ENCODE measurements at regions not wholly inside any gene's neighbourhood (a gene's known extent, or its start where the extent isn't known, plus 50 kb on each side); places are given as distances from the start of the nearest gene placed in this dataset.

DNA sequence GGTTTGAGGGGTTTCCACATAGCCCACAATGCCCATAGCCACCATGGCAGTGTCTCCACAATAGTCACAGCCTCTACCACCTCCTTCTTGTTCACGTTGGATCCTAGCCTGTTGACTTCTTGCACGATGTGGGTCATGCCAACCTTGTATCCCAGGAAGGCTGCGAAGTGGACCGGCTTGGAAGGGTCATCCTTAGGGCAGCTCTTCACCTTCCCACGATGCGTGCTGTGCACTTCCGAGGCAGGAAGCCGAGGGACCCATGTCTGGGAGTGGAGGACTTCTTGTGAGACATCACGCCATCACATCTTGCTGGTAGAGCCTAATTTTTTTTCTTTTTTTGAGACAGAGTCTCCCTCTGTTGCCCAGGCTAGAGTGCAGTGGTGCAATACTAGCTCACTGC lies 144.6 kb upstream of the ASB18 start:
- Histone ChIP-seq H3K27ac (no peak overlapping the region), H3K9me3 (ENCODE audit: low read depth) (no peaks in the 10 kb centered on the region), H3K4me1 (ENCODE audit: insufficient read depth) (no peaks in the 10 kb centered on the region), H2AFZ (no peak overlapping the region), H3K4me2 (no peak overlapping the region), H4K20me1 (ENCODE audit: insufficient read depth, poor library complexity, severe bottlenecking) (no peaks in the 10 kb centered on the region), H3K36me3 (replicated peaks; ENCODE audit: insufficient read depth, low read depth) (no peaks in the 10 kb centered on the region), H3K79me2 (no peaks in the 10 kb centered on the region), H3K27me3 (no peaks in the 10 kb centered on the region), H3K9me2 (replicated peaks; ENCODE audit: insufficient read depth) (no peaks in the 10 kb centered on the region), H3K4me3 (no peak overlapping the region)
- WGBS (ENCODE audit: low lambda C conversion rate, missing lambda C conversion rate) = 99% methylated on average over 9 of the region's 9 CpGs
- TF ChIP-seq CTCF (IDR thresholded peaks at IDR 0.05; ENCODE audit: poor library complexity) (no peak), EZH2phosphoT487 (IDR thresholded peaks at IDR 0.05; ENCODE audit: low read depth, severe bottlenecking, unreplicated experiment) (no peak), EZH2 (IDR thresholded peaks at IDR 0.05; ENCODE audit: borderline replicate concordance) (no peak)
- no peak for DNase-seq (ENCODE audit: low spot score)

GRCh38 chr2:236415684-236416444 lies 151.7 kb upstream of the ASB18 start:
- H3K4me1 ChIP-seq (ENCODE audit: insufficient read depth) = no peaks in the 10 kb centered on the region
- WGBS (ENCODE audit: low lambda C conversion rate, missing lambda C conversion rate) = 91% methylated on average over 7 of the region's 7 CpGs

GRCh38 chr2:236417150-236417549 lies 152.5 kb upstream of the ACKR3 start:
- Histone ChIP-seq H3K27me3 (no peaks in the 10 kb centered on the region), H3K4me3 (no peak overlapping the region), H2AFZ (no peak overlapping the region), H3K4me1 (ENCODE audit: insufficient read depth) (no peaks in the 10 kb centered on the region), H3K27ac (no peak overlapping the region), H3K4me2 (no peak overlapping the region), H4K20me1 (ENCODE audit: insufficient read depth, poor library complexity, severe bottlenecking) (no peaks in the 10 kb centered on the region), H3K36me3 (replicated peaks; ENCODE audit: insufficient read depth, low read depth) (no peaks in the 10 kb centered on the region), H3K9me2 (replicated peaks; ENCODE audit: insufficient read depth) (no peaks in the 10 kb centered on the region), H3K79me2 (no peaks in the 10 kb centered on the region), H3K9me3 (ENCODE audit: low read depth) (no peaks in the 10 kb centered on the region)
- TF ChIP-seq CTCF (IDR thresholded peaks at IDR 0.05; ENCODE audit: poor library complexity) (no peak), EZH2 (IDR thresholded peaks at IDR 0.05; ENCODE audit: borderline replicate concordance) (no peak), EZH2phosphoT487 (IDR thresholded peaks at IDR 0.05; ENCODE audit: low read depth, severe bottlenecking, unreplicated experiment) (no peak)
- WGBS (ENCODE audit: low lambda C conversion rate, missing lambda C conversion rate) = 76% methylated on average over 6 of the region's 6 CpGs
- DNase-seq (ENCODE audit: low spot score) = no peak

More at GRCh38 chr2:236415684-236416444, 151.7 kb upstream of the ASB18 start:
- Histone ChIP-seq H3K4me2 (no peak overlapping the region), H3K27ac (no peak overlapping the region), H3K79me2 (no peaks in the 10 kb centered on the region), H3K4me3 (no peak overlapping the region), H4K20me1 (ENCODE audit: insufficient read depth, poor library complexity, severe bottlenecking) (no peaks in the 10 kb centered on the region), H3K9me3 (ENCODE audit: low read depth) (no peaks in the 10 kb centered on the region), H3K9me2 (replicated peaks; ENCODE audit: insufficient read depth) (no peaks in the 10 kb centered on the region), H2AFZ (no peak overlapping the region), H3K27me3 (no peaks in the 10 kb centered on the region), H3K36me3 (replicated peaks; ENCODE audit: insufficient read depth, low read depth) (no peaks in the 10 kb centered on the region)
- no peak for TF ChIP-seq EZH2phosphoT487 (IDR thresholded peaks at IDR 0.05; ENCODE audit: low read depth, severe bottlenecking, unreplicated experiment)
- no peak for TF ChIP-seq CTCF (IDR thresholded peaks at IDR 0.05; ENCODE audit: poor library complexity)
- no peak for TF ChIP-seq EZH2 (IDR thresholded peaks at IDR 0.05; ENCODE audit: borderline replicate concordance)
- DNase-seq (ENCODE audit: low spot score) = no peak

Measured in hepatocyte (in vitro differentiated cells).